ENCODE measurements at regions not wholly inside any gene's neighbourhood (a gene's known extent, or its start where the extent isn't known, plus 50 kb on each side); places are given as distances from the start of the nearest gene placed in this dataset.

DNA sequence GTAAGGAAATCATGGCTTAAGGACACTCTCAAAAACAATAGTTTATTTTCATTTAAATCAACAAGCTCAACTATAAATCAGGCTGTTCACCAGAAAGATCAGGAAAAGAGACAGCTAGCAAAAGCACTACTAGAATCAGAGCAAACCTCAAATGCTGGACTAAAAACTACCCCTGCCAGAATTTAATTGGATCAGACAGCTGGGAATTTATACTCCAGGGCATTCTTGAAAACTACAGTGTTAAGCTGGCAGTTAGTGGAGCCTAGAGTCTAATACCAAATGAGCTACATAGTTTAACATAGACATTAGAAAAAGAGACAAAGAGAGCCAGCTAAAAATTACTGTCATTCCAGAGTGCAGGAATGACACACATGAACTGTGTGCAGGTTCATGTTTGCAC is 1016.4 kb upstream of the CRIM1 start:
- no peak overlapping the region for H3K27ac Mint-ChIP-seq (ENCODE audit: unreplicated experiment)
- H3K4me1 Mint-ChIP-seq (ENCODE audit: low read depth), result peaks cover 11% of the 10 kb centered on the region
- H3K4me3 Mint-ChIP-seq (ENCODE audit: unreplicated experiment), result no peak overlapping the region
- peaks cover 9% of the 10 kb centered on the region for H3K9me3 Mint-ChIP-seq (ENCODE audit: low read depth)
- no peak for DNase-seq (ENCODE audit: low spot score)
- H3K27me3 Mint-ChIP-seq (ENCODE audit: low read depth), result peaks cover 12% of the 10 kb centered on the region
- peaks cover 3% of the 10 kb centered on the region for H3K36me3 Mint-ChIP-seq (ENCODE audit: low read depth)
- TF ChIP-seq, protein P1, sequence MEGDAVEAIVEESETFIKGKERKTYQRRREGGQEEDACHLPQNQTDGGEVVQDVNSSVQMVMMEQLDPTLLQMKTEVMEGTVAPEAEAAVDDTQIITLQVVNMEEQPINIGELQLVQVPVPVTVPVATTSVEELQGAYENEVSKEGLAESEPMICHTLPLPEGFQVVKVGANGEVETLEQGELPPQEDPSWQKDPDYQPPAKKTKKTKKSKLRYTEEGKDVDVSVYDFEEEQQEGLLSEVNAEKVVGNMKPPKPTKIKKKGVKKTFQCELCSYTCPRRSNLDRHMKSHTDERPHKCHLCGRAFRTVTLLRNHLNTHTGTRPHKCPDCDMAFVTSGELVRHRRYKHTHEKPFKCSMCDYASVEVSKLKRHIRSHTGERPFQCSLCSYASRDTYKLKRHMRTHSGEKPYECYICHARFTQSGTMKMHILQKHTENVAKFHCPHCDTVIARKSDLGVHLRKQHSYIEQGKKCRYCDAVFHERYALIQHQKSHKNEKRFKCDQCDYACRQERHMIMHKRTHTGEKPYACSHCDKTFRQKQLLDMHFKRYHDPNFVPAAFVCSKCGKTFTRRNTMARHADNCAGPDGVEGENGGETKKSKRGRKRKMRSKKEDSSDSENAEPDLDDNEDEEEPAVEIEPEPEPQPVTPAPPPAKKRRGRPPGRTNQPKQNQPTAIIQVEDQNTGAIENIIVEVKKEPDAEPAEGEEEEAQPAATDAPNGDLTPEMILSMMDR (IDR thresholded peaks at IDR 0.05), result no peak

DNA sequence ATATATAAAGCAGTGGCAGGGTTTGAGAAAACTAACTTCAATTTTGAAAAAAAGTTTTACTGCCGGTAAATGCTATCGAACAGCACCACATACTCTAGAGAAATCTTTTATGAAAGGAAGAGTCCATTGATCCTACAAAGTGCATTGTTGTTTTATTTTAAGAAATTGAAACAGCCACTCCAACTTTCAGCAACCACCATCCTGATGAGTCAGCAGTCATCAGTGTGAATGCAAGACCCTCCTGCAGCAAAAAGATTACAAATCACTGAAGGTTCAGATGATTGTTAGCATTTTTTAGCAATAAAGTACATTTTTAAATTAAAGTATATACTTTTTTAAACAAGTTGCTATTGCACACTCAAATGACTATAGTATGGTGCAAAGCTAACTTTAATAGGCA is 1017.7 kb upstream of the CRIM1 start:
- Mint-ChIP-seq H3K9me3 (ENCODE audit: low read depth) (peaks cover 9% of the 10 kb centered on the region), H3K4me1 (ENCODE audit: low read depth) (peaks cover 11% of the 10 kb centered on the region), H3K36me3 (ENCODE audit: low read depth) (peaks cover 3% of the 10 kb centered on the region), H3K27ac (ENCODE audit: unreplicated experiment) (no peak overlapping the region), H3K4me3 (ENCODE audit: unreplicated experiment) (no peak overlapping the region), H3K27me3 (ENCODE audit: low read depth) (peaks cover 12% of the 10 kb centered on the region)
- DNase-seq (ENCODE audit: low spot score), result no peak
- TF ChIP-seq, protein P1 (IDR thresholded peaks at IDR 0.05), result no peak

DNA sequence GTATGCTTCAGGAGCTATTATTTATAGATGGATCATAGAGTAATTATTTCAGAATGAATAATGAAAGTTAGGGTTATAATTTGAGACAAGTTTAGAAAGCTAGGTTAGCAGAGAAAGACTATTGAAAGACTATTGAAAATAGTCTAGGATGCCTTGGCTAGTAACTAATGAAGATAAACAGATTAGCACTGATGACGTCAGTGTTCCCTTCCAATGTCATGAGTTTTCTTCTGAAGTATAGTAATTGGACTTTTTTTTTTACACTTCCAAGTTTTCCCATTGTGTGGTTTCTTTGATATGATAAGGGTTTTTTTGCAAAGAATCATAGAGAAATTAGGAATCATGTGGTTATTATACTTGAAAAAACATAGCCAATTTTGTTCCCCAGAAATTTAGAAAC is 1041.5 kb upstream of the CRIM1 start:
- Mint-ChIP-seq H3K27me3 (ENCODE audit: low read depth) (peaks cover 47% of the 10 kb centered on the region), H3K27ac (ENCODE audit: unreplicated experiment) (no peak overlapping the region), H3K9me3 (ENCODE audit: low read depth) (no peaks in the 10 kb centered on the region), H3K4me1 (ENCODE audit: low read depth) (no peaks in the 10 kb centered on the region), H3K4me3 (ENCODE audit: unreplicated experiment) (no peak overlapping the region), H3K36me3 (ENCODE audit: low read depth) (no peaks in the 10 kb centered on the region)
- TF ChIP-seq, protein P1 (IDR thresholded peaks at IDR 0.05), result no peak
- no peak for DNase-seq (ENCODE audit: low spot score)

DNA sequence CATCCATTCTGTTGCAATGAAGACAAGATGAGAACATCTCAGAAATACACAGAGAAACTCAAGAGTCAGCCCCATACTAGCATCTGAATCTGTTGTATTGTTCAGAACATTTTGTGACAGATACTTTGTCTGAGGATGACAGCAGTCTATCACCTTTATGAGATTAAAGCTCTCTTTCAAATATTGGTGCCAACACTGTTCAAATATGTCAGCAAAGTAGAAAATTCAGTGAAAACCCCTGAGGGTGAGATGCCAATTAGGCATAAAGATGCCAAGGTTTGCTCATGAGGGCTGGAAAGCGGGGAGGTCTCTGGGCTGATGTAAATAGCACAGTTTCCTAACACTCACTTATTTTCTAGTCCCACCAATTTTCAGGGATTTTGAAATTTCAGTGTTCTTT is 1054.2 kb upstream of the CRIM1 start:
- Mint-ChIP-seq H3K4me1 (ENCODE audit: low read depth) (peaks cover 26% of the 10 kb centered on the region), H3K36me3 (ENCODE audit: low read depth) (no peaks in the 10 kb centered on the region), H3K27me3 (ENCODE audit: low read depth) (peaks cover 16% of the 10 kb centered on the region), H3K4me3 (ENCODE audit: unreplicated experiment) (no peak overlapping the region), H3K9me3 (ENCODE audit: low read depth) (no peaks in the 10 kb centered on the region), H3K27ac (ENCODE audit: unreplicated experiment) (no peak overlapping the region)
- DNase-seq (ENCODE audit: low spot score), result no peak
- TF ChIP-seq, protein P1 (IDR thresholded peaks at IDR 0.05), result no peak

DNA sequence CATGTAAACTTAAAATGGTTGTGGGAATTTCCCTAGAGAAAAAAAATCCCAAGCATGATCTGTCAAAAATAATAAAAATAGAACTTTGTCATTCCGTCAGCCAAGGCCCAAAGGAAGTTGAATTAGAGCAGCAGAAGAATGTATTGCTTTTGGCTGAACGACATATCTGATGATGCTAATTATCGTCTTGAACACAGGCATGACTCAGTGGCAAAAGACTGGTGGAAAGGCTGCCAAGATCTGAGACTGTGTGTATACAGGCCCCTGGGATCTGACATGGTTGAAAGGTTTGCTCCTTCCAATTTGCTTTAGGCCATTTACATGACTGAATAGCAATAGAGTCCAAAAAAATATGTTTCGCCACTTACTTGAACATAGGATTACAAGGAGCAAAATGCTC is 1057.1 kb upstream of the CRIM1 start:
- Mint-ChIP-seq H3K27me3 (ENCODE audit: low read depth) (peaks cover 9% of the 10 kb centered on the region), H3K36me3 (ENCODE audit: low read depth) (no peaks in the 10 kb centered on the region), H3K4me1 (ENCODE audit: low read depth) (peaks cover 32% of the 10 kb centered on the region), H3K9me3 (ENCODE audit: low read depth) (no peaks in the 10 kb centered on the region), H3K27ac (ENCODE audit: unreplicated experiment) (peak overlapping the region; percentile 93), H3K4me3 (ENCODE audit: unreplicated experiment) (no peak overlapping the region)
- DNase-seq (ENCODE audit: low spot score), result no peak
- TF ChIP-seq, protein P1 (IDR thresholded peaks at IDR 0.05), result no peak
